ENCODE measurements at regions not wholly inside any gene's neighbourhood (a gene's known extent, or its start where the extent isn't known, plus 50 kb on each side); places are given as distances from the start of the nearest gene placed in this dataset.

DNA sequence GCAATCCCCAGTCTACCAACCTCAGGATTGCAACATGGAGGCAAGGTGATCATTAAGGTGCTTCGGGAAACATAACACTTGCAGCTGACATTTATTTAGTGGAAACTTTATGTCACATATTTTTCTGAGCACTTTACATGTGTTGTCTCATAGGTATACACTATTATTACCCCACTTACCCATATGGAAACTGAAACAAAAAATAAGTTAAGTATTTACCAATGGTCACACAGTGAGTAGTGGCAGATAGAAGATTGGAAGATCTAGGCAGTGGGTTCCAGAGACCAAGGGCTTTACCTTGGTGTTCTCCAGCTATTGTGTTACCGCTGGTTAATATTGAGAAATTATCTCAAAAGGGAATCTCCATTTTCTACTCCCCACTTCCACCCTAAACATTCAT, 1279.1 kb upstream of the SORCS1 start:
- TF ChIP-seq RXRA (IDR thresholded peaks at IDR 0.05) (no peak), NR2F2 (IDR thresholded peaks at IDR 0.05) (no peak)
- TF ChIP-seq, protein P1, sequence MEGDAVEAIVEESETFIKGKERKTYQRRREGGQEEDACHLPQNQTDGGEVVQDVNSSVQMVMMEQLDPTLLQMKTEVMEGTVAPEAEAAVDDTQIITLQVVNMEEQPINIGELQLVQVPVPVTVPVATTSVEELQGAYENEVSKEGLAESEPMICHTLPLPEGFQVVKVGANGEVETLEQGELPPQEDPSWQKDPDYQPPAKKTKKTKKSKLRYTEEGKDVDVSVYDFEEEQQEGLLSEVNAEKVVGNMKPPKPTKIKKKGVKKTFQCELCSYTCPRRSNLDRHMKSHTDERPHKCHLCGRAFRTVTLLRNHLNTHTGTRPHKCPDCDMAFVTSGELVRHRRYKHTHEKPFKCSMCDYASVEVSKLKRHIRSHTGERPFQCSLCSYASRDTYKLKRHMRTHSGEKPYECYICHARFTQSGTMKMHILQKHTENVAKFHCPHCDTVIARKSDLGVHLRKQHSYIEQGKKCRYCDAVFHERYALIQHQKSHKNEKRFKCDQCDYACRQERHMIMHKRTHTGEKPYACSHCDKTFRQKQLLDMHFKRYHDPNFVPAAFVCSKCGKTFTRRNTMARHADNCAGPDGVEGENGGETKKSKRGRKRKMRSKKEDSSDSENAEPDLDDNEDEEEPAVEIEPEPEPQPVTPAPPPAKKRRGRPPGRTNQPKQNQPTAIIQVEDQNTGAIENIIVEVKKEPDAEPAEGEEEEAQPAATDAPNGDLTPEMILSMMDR (IDR thresholded peaks at IDR 0.05; ENCODE audit: low read depth, low read length, missing input control) = no peak

All from liver (tissue), 3 donors.